ENCODE measurements at regions not wholly inside any gene's neighbourhood (a gene's known extent, or its start where the extent isn't known, plus 50 kb on each side); places are given as distances from the start of the nearest gene placed in this dataset.

GRCh38 chr16:19974607-19975006 is 90.0 kb upstream of the GPRC5B start:
- ChIA-PET POLR2A (no interaction called here), CTCF (no interaction called here)
- Histone ChIP-seq H3K27ac (ENCODE audit: extremely low read depth, low read depth, low read length) (no peak overlapping the region), H3K4me1 (ENCODE audit: control insufficient read depth, insufficient read depth, low read length) (no peaks in the 10 kb centered on the region), H3K36me3 (ENCODE audit: control insufficient read depth in 2 of 2, insufficient read depth in 1 of 2, low read length in 2 of 2) (no peaks in the 10 kb centered on the region), H3K9me3 (ENCODE audit: control insufficient read depth, insufficient read depth, low read depth, low read length) (no peaks in the 10 kb centered on the region), H3K4me3 (ENCODE audit: low read depth, low read length) (no peak overlapping the region)
- TF ChIP-seq ZSCAN18 (tag by site-specific recombination; IDR thresholded peaks at IDR 0.05) (no peak), ZNF670 (tag by site-specific recombination; IDR thresholded peaks at IDR 0.05; ENCODE audit: low read depth) (no peak), ZNF366 (tag by site-specific recombination; conservative IDR thresholded peaks at IDR 0.05) (no peak), HOXA7 (CRISPR knock-in tag; IDR thresholded peaks at IDR 0.05; ENCODE audit: borderline replicate concordance) (no peak), PRDM6 (tag by site-specific recombination; IDR thresholded peaks at IDR 0.05) (no peak), ZNF768 (tag by site-specific recombination; IDR thresholded peaks at IDR 0.05) (no peak), ZNF449 (tag by site-specific recombination; IDR thresholded peaks at IDR 0.05) (no peak), ZNF184 (tag by site-specific recombination; IDR thresholded peaks at IDR 0.05) (no peak), ZNF202 (tag by site-specific recombination; IDR thresholded peaks at IDR 0.05; ENCODE audit: borderline replicate concordance) (no peak), INSM2 (tag by site-specific recombination; IDR thresholded peaks at IDR 0.05) (no peak), ZNF48 (tag by site-specific recombination; IDR thresholded peaks at IDR 0.05) (no peak), ZNF585B (tag by site-specific recombination; IDR thresholded peaks at IDR 0.05) (no peak), ZBTB44 (tag by site-specific recombination; IDR thresholded peaks at IDR 0.05) (no peak), ZNF677 (tag by site-specific recombination; IDR thresholded peaks at IDR 0.05) (no peak), ZNF16 (tag by site-specific recombination; IDR thresholded peaks at IDR 0.05; ENCODE audit: low read depth) (no peak), ZNF629 (tag by site-specific recombination; IDR thresholded peaks at IDR 0.05) (no peak), MEIS1 (CRISPR knock-in tag; IDR thresholded peaks at IDR 0.05; ENCODE audit: borderline replicate concordance) (no peak), SALL2 (tag by site-specific recombination; IDR thresholded peaks at IDR 0.05; ENCODE audit: borderline replicate concordance) (no peak), KLF7 (tag by site-specific recombination; IDR thresholded peaks at IDR 0.05; ENCODE audit: borderline replicate concordance) (no peak), ZNF555 (tag by site-specific recombination; conservative IDR thresholded peaks at IDR 0.05) (no peak)

All from HEK293 (cell line).